ENCODE measurements at regions not wholly inside any gene's neighbourhood (a gene's known extent, or its start where the extent isn't known, plus 50 kb on each side); places are given as distances from the start of the nearest gene placed in this dataset.
"Not testable (repeated sequence)": the region's sequence is repeated elsewhere in the genome, so short reads cannot be mapped to it uniquely, and the experiment has no call there.

GRCh38 chr15:79562403-79562815 is 130.3 kb downstream of the MINAR1 start:
- Mint-ChIP-seq H3K27ac (ENCODE audit: unreplicated experiment) (no peak overlapping the region), H3K4me1 (ENCODE audit: unreplicated experiment) (no peaks in the 10 kb centered on the region), H3K9me3 (ENCODE audit: unreplicated experiment) (no peaks in the 10 kb centered on the region), H3K27me3 (ENCODE audit: unreplicated experiment) (peaks cover 16% of the 10 kb centered on the region), H3K36me3 (ENCODE audit: unreplicated experiment) (no peaks in the 10 kb centered on the region), H3K4me3 (ENCODE audit: unreplicated experiment) (no peak overlapping the region)
- DNase-seq (ENCODE audit: extremely low spot score, unreplicated experiment): no peak
- TF ChIP-seq CTCF (IDR thresholded peaks at IDR 0.05): no peak

- no peak for DNase-seq (ENCODE audit: extremely low spot score, unreplicated experiment)
- no peaks in the 10 kb centered on the region for H3K36me3 Mint-ChIP-seq (ENCODE audit: unreplicated experiment)
- H3K27me3 Mint-ChIP-seq (ENCODE audit: unreplicated experiment): peaks cover 16% of the 10 kb centered on the region
- no peak for TF ChIP-seq CTCF (IDR thresholded peaks at IDR 0.05)
- H3K27ac Mint-ChIP-seq (ENCODE audit: unreplicated experiment): no peak overlapping the region
- H3K4me3 Mint-ChIP-seq (ENCODE audit: unreplicated experiment): no peak overlapping the region
- no peaks in the 10 kb centered on the region for H3K9me3 Mint-ChIP-seq (ENCODE audit: unreplicated experiment)
- no peaks in the 10 kb centered on the region for H3K4me1 Mint-ChIP-seq (ENCODE audit: unreplicated experiment)
Observed at GRCh38 chr15:79562899-79563298, 130.8 kb downstream of the MINAR1 start.

GRCh38 chr15:79570004-79570403 is 137.9 kb downstream of the MINAR1 start:
- no peaks in the 10 kb centered on the region for H3K4me1 Mint-ChIP-seq (ENCODE audit: unreplicated experiment)
- H3K36me3 Mint-ChIP-seq (ENCODE audit: unreplicated experiment): no peaks in the 10 kb centered on the region
- H3K27ac Mint-ChIP-seq (ENCODE audit: unreplicated experiment): no peak overlapping the region
- DNase-seq (ENCODE audit: extremely low spot score, unreplicated experiment): no peak
- no peak overlapping the region for H3K4me3 Mint-ChIP-seq (ENCODE audit: unreplicated experiment)
- peaks cover 1% of the 10 kb centered on the region for H3K27me3 Mint-ChIP-seq (ENCODE audit: unreplicated experiment)
- H3K9me3 Mint-ChIP-seq (ENCODE audit: unreplicated experiment): peaks cover 3% of the 10 kb centered on the region
- TF ChIP-seq CTCF (IDR thresholded peaks at IDR 0.05): no peak

GRCh38 chr15:79572691-79573404 is 140.7 kb downstream of the MINAR1 start:
- H3K4me3 Mint-ChIP-seq (ENCODE audit: unreplicated experiment): no peak overlapping the region
- H3K9me3 Mint-ChIP-seq (ENCODE audit: unreplicated experiment): peaks cover 3% of the 10 kb centered on the region

GRCh38 chr15:79574431-79575273 is 142.5 kb downstream of the MINAR1 start:
- H3K27ac Mint-ChIP-seq (ENCODE audit: unreplicated experiment); H3K4me3 Mint-ChIP-seq (ENCODE audit: unreplicated experiment); H3K27me3 Mint-ChIP-seq (ENCODE audit: unreplicated experiment); H3K9me3 Mint-ChIP-seq (ENCODE audit: unreplicated experiment); H3K36me3 Mint-ChIP-seq (ENCODE audit: unreplicated experiment); H3K4me1 Mint-ChIP-seq (ENCODE audit: unreplicated experiment); DNase-seq (ENCODE audit: extremely low spot score, unreplicated experiment): not testable (repeated sequence)

More at GRCh38 chr15:79572691-79573404, 140.7 kb downstream of the MINAR1 start:
- Mint-ChIP-seq H3K27ac (ENCODE audit: unreplicated experiment) (no peak overlapping the region), H3K36me3 (ENCODE audit: unreplicated experiment) (no peaks in the 10 kb centered on the region), H3K4me1 (ENCODE audit: unreplicated experiment) (no peaks in the 10 kb centered on the region), H3K27me3 (ENCODE audit: unreplicated experiment) (peaks cover 4% of the 10 kb centered on the region)
- DNase-seq (ENCODE audit: extremely low spot score, unreplicated experiment): no peak
- no peak for TF ChIP-seq CTCF (IDR thresholded peaks at IDR 0.05)

All from osteocyte (in vitro differentiated cells).